SU-DHL-6 (cell line): ENCODE measurements at regions not wholly inside any gene's neighbourhood (a gene's known extent, or its start where the extent isn't known, plus 50 kb on each side); places are given as distances from the start of the nearest gene placed in this dataset.

Source experiments
- H2AFZ ChIP-seq: fragments of 200-600 bp; sonication (generic); 2 replicates; pipeline ENCODE4 v1.6.1; 2014; ENCODE audit warnings: low read depth, mild to moderate bottlenecking, moderate library complexity, mixed read lengths, antibody characterized with exemption, low read length; ENCODE audit not compliant: severe bottlenecking
- H3F3A ChIP-seq: fragments of 200-600 bp; shearing (Covaris generic); 2 replicates; pipeline ENCODE4 v1.6.0; 2016; ENCODE audit warnings: antibody characterized with exemption, mild to moderate bottlenecking; ENCODE audit not compliant: insufficient read depth
- H3K27ac ChIP-seq: fragments of 200-600 bp; sonication (generic); 2 replicates; pipeline ENCODE4 v1.5.1; 2016; ENCODE audit warnings: low read depth, mild to moderate bottlenecking, low read length, moderate library complexity, mixed read lengths
- H3K27me3 ChIP-seq: fragments of 200-600 bp; sonication (generic), shearing (Covaris generic); 2 replicates; pipeline ENCODE4 v1.6.0; 2014; ENCODE audit warnings: mild to moderate bottlenecking, low read length
- H3K36me3 ChIP-seq: fragments of 200-600 bp; sonication (generic); 2 replicates; pipeline ENCODE4 v1.6.1; 2014; ENCODE audit warnings: mild to moderate bottlenecking, low read length, mixed read lengths
- H3K4me2 ChIP-seq: fragments of 300-600, 200-600 bp; shearing (Covaris generic), sonication (generic); 2 replicates; pipeline ENCODE4 v1.6.0; 2014; ENCODE audit warnings: low read length, low read depth, mild to moderate bottlenecking; ENCODE audit not compliant: poor library complexity, severe bottlenecking
- H3K4me3 ChIP-seq: fragments of 200-600 bp; sonication (generic); 2 replicates; pipeline ENCODE4 v1.5.1; 2014; ENCODE audit warnings: antibody characterized with exemption, low read length, mild to moderate bottlenecking, mixed read lengths; ENCODE audit not compliant: insufficient read depth, poor library complexity, severe bottlenecking
- H3K79me2 ChIP-seq: fragments of 200-600 bp; sonication (generic); 2 replicates; pipeline ENCODE4 v1.6.1; 2014; ENCODE audit warnings: mild to moderate bottlenecking, low read length, moderate library complexity; ENCODE audit not compliant: insufficient read depth
- H3K9ac ChIP-seq: fragments of 200-600 bp; sonication (generic); 2 replicates; pipeline ENCODE4 v1.7.0; 2014; ENCODE audit warnings: mild to moderate bottlenecking, low read length
- H3K9me2 ChIP-seq: fragments of 200-600 bp; sonication (generic); replicated peaks from 2 replicates; pipeline ENCODE4 v1.6.1; 2014; ENCODE audit warnings: low read length; ENCODE audit not compliant: insufficient read depth
- H3K9me3 ChIP-seq: fragments of 200-600 bp; sonication (generic); 2 replicates; pipeline ENCODE4 v1.6.1; 2014; ENCODE audit warnings: low read length, mixed read lengths; ENCODE audit not compliant: insufficient read depth
- H4K20me1 ChIP-seq: fragments of 200-600 bp; sonication (generic); 2 replicates; pipeline ENCODE4 v1.6.1; 2014; ENCODE audit warnings: low read depth, mild to moderate bottlenecking, antibody characterized with exemption, low read length, moderate library complexity, mixed read lengths
- CTCF ChIP-seq: fragments of 200-600 bp; sonication (generic); IDR thresholded peaks from one replicate; pipeline ENCODE4 v1.5.1; 2017; ENCODE audit warnings: antibody characterized with exemption, mild to moderate bottlenecking, low read length, moderate library complexity; ENCODE audit not compliant: insufficient read depth, poor library complexity, severe bottlenecking
- EZH2phosphoT487 ChIP-seq: fragments of 200-600 bp; sonication (generic), shearing (Covaris generic); conservative IDR thresholded peaks from 2 replicates; pipeline ENCODE4 v1.6.1; 2018; ENCODE audit warnings: mild to moderate bottlenecking, antibody characterized with exemption, low read length, moderate library complexity, mixed read lengths

- Histone ChIP-seq H3K27me3 (no peaks in the 10 kb centered on the region), H3K4me2 (no peak overlapping the region), H4K20me1 (no peaks in the 10 kb centered on the region), H3K79me2 (no peaks in the 10 kb centered on the region), H2AFZ (no peak overlapping the region), H3F3A (no peaks in the 10 kb centered on the region), H3K36me3 (no peaks in the 10 kb centered on the region), H3K9me3 (no peaks in the 10 kb centered on the region), H3K9ac (no peak overlapping the region), H3K4me3 (no peak overlapping the region), H3K27ac (no peak overlapping the region), H3K9me2 (no peaks in the 10 kb centered on the region)
- no peak for TF ChIP-seq EZH2phosphoT487
- no peak for TF ChIP-seq CTCF
Observed at GRCh38 chr6:4717856-4718255, 58.3 kb upstream of the CDYL start.

GRCh38 chr6:4717124-4717523 lies 59.1 kb upstream of the CDYL start:
- Histone ChIP-seq H3K27ac (no peak overlapping the region), H3K36me3 (no peaks in the 10 kb centered on the region), H3K9me2 (no peaks in the 10 kb centered on the region), H3K9me3 (no peaks in the 10 kb centered on the region), H3K79me2 (no peaks in the 10 kb centered on the region), H3F3A (no peaks in the 10 kb centered on the region), H3K27me3 (no peaks in the 10 kb centered on the region), H3K4me2 (no peak overlapping the region), H2AFZ (no peak overlapping the region), H4K20me1 (no peaks in the 10 kb centered on the region), H3K4me3 (no peak overlapping the region), H3K9ac (no peak overlapping the region)
- TF ChIP-seq EZH2phosphoT487: no peak
- no peak for TF ChIP-seq CTCF

- Histone ChIP-seq H3K9me3 (no peaks in the 10 kb centered on the region), H3K4me3 (no peak overlapping the region), H3F3A (no peaks in the 10 kb centered on the region), H3K4me2 (no peak overlapping the region), H3K36me3 (no peaks in the 10 kb centered on the region), H2AFZ (no peak overlapping the region), H3K27me3 (no peaks in the 10 kb centered on the region), H3K79me2 (no peaks in the 10 kb centered on the region), H3K27ac (no peak overlapping the region), H3K9ac (no peak overlapping the region), H4K20me1 (no peaks in the 10 kb centered on the region), H3K9me2 (no peaks in the 10 kb centered on the region)
- no peak for TF ChIP-seq CTCF
- TF ChIP-seq EZH2phosphoT487: no peak
Observed at GRCh38 chr6:4714961-4715501, 61.2 kb upstream of the CDYL start.

- Histone ChIP-seq H3K27ac (no peak overlapping the region), H3K79me2 (no peaks in the 10 kb centered on the region), H3K9ac (no peak overlapping the region), H4K20me1 (no peaks in the 10 kb centered on the region), H3K9me2 (no peaks in the 10 kb centered on the region), H3K4me2 (no peak overlapping the region), H2AFZ (no peak overlapping the region), H3K36me3 (no peaks in the 10 kb centered on the region), H3F3A (no peaks in the 10 kb centered on the region), H3K9me3 (no peaks in the 10 kb centered on the region), H3K4me3 (no peak overlapping the region), H3K27me3 (no peaks in the 10 kb centered on the region)
- TF ChIP-seq EZH2phosphoT487: no peak
- no peak for TF ChIP-seq CTCF
Observed at GRCh38 chr6:4712291-4712690, 63.9 kb upstream of the CDYL start.
